Suprapubic skin (tissue), 4 donors: ENCODE measurements at regions not wholly inside any gene's neighbourhood (a gene's known extent, or its start where the extent isn't known, plus 50 kb on each side); places are given as distances from the start of the nearest gene placed in this dataset.

Experiments
- DNase-seq, 2 donors: peaks; one replicate each; pipeline ENCODE4 v3.0.0-alpha.2; 2019; ENCODE audit warnings: low spot score in 2 of 2
- H3K27ac ChIP-seq: fragments of 200-600 bp; sonication (generic); one replicate; pipeline ENCODE4 v1.5.1; 2019
- H3K27me3 ChIP-seq: fragments of 200-600 bp; sonication (generic); one replicate; pipeline ENCODE4 v1.5.1; 2019
- H3K36me3 ChIP-seq: fragments of 200-600 bp; sonication (generic); one replicate; pipeline ENCODE4 v1.5.1; 2019
- H3K4me1 ChIP-seq: fragments of 200-600 bp; sonication (generic); one replicate; pipeline ENCODE4 v1.5.1; 2019
- H3K4me3 ChIP-seq: fragments of 200-600 bp; sonication (generic); one replicate; pipeline ENCODE4 v1.5.1; 2019; ENCODE audit warnings: mild to moderate bottlenecking
- H3K9me3 ChIP-seq: fragments of 200-600 bp; sonication (generic); one replicate; pipeline ENCODE4 v1.5.1; 2019
- CTCF ChIP-seq, 2 donors: fragments of 200-600 bp in 1 of 2; fragments of 450-650 bp in 1 of 2; sonication (generic) in 1 of 2; IDR thresholded peaks; one replicate each; pipeline ENCODE4 v1.5.1; 2016 to 2019; ENCODE audit warnings: antibody characterized with exemption in 2 of 2, mild to moderate bottlenecking in 1 of 2, moderate library complexity in 1 of 2
- EP300 ChIP-seq: sonication (generic); formaldehyde crosslinking; IDR thresholded peaks from one replicate; pipeline ENCODE4 v1.6.1; 2017; ENCODE audit warnings: antibody characterized with exemption
- POLR2A ChIP-seq, 2 donors: fragments of 450-650 bp; IDR thresholded peaks; one replicate each; pipeline ENCODE4 v1.6.1; 2017; ENCODE audit warnings: antibody characterized with exemption in 2 of 2, mild to moderate bottlenecking in 2 of 2, moderate library complexity in 2 of 2
- POLR2AphosphoS5 ChIP-seq, 3 donors: sonication (generic); formaldehyde crosslinking; IDR thresholded peaks; one replicate each; pipeline ENCODE4 v1.6.1; 2017; ENCODE audit warnings: antibody characterized with exemption in 3 of 3
- WGBS: methylation state at CpG from one replicate; pipeline ENCODE4 v1.1.5; 2018; 5-methylcytosine and 5-hydroxymethylcytosine counted together

GRCh38 chr6:87899499-87900147, 148.0 kb upstream of the SPACA1 start:
- Histone ChIP-seq H3K4me1 (no peaks in the 10 kb centered on the region), H3K36me3 (no peaks in the 10 kb centered on the region), H3K27me3 (no peaks in the 10 kb centered on the region), H3K27ac (no peak overlapping the region), H3K4me3 (no peak overlapping the region), H3K9me3 (no peaks in the 10 kb centered on the region)
- DNase-seq, result no peak
- no peak for TF ChIP-seq CTCF (IDR thresholded peaks at IDR 0.05)
- no peak for TF ChIP-seq EP300
- no peak for TF ChIP-seq POLR2AphosphoS5 (IDR thresholded peaks at IDR 0.05)
- TF ChIP-seq POLR2A (IDR thresholded peaks at IDR 0.05), result no peak
- WGBS, result 93% methylated on average over 5 of the region's 5 CpGs

DNA sequence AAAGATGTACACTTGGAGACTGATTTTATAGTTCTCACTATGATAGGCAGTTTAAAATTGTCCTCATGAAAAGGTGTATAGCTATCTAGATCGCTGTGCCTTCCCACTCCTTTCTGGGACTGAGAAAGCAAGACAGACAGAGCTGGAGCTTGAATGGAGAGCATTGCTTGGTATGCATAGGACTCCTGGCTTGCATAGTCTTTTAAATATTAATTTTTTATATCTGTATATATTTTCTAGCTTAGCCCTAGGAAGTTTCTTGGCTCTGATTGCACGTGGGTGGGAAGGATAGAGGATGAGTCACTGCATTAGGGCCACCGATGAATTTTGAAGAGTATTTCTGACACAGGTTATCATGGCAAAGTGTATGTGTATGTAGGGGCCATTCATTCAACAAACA, 150.0 kb upstream of the SPACA1 start:
- H3K36me3 ChIP-seq, result no peaks in the 10 kb centered on the region
- no peak for DNase-seq
- H3K4me3 ChIP-seq, result no peak overlapping the region
- no peaks in the 10 kb centered on the region for H3K4me1 ChIP-seq
- no peaks in the 10 kb centered on the region for H3K9me3 ChIP-seq
- H3K27me3 ChIP-seq, result peaks cover 1% of the 10 kb centered on the region
- H3K27ac ChIP-seq, result no peak overlapping the region
- no peak for TF ChIP-seq POLR2AphosphoS5 (IDR thresholded peaks at IDR 0.05)
- no peak for TF ChIP-seq CTCF (IDR thresholded peaks at IDR 0.05)
- TF ChIP-seq POLR2A (IDR thresholded peaks at IDR 0.05), result no peak
- no peak for TF ChIP-seq EP300
- WGBS, result 42% methylated on average over 3 of the region's 3 CpGs

DNA sequence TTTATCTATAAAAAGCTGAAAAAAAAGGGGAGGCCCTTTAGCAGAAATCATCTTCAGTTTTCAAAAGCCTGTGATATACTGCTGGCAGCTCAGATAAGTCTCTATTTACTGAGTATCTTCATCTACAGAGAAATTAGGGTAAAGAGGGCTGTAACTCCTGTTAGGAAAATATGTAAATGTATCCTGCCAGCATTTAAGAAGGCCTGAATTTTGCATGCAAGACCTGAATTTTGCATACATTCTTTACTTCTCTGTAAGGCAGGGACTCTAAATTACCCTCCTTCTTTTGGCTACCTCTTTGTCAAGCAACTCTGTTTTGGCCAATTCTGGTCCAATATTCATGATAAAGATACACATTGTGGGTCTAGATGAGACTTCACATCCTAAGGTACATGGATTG, 150.6 kb upstream of the SPACA1 start:
- no peaks in the 10 kb centered on the region for H3K36me3 ChIP-seq
- TF ChIP-seq POLR2A (IDR thresholded peaks at IDR 0.05), result no peak
- no peak for TF ChIP-seq EP300
- TF ChIP-seq POLR2AphosphoS5 (IDR thresholded peaks at IDR 0.05), result no peak
- TF ChIP-seq CTCF (IDR thresholded peaks at IDR 0.05), result no peak
- DNase-seq, result no peak
- H3K4me3 ChIP-seq, result no peak overlapping the region
- H3K27me3 ChIP-seq, result peaks cover 2% of the 10 kb centered on the region
- no peak overlapping the region for H3K27ac ChIP-seq
- no peaks in the 10 kb centered on the region for H3K9me3 ChIP-seq
- no peaks in the 10 kb centered on the region for H3K4me1 ChIP-seq

DNA sequence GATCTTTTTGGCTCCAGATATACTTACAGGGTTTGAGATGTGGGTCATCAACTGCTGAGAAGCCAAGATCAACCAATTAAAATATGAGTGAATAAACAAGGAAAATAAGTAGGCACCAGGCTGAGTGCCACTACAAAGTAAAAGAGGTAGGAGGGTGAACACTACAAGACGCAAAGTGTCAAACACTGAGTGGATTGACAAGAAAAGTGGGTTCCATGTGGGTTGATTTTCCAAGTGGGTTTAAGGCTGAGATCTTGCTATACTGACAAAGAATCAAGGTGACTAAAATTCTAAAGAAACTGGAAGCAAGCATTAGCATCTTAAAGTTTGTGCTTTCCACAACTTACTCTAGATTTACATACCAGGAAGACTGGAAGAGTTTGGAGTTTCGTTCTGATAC, 160.4 kb upstream of the SPACA1 start:
- Histone ChIP-seq H3K36me3 (no peaks in the 10 kb centered on the region), H3K27me3 (no peaks in the 10 kb centered on the region), H3K4me3 (no peak overlapping the region), H3K4me1 (no peaks in the 10 kb centered on the region), H3K9me3 (no peaks in the 10 kb centered on the region), H3K27ac (no peak overlapping the region)
- DNase-seq, result no peak
- TF ChIP-seq EP300 (no peak), POLR2AphosphoS5 (IDR thresholded peaks at IDR 0.05) (no peak), POLR2A (IDR thresholded peaks at IDR 0.05) (no peak), CTCF (IDR thresholded peaks at IDR 0.05) (no peak)
- whole genome bisulfite sequencing, result 89% methylated on average over 2 of the region's 2 CpGs

DNA sequence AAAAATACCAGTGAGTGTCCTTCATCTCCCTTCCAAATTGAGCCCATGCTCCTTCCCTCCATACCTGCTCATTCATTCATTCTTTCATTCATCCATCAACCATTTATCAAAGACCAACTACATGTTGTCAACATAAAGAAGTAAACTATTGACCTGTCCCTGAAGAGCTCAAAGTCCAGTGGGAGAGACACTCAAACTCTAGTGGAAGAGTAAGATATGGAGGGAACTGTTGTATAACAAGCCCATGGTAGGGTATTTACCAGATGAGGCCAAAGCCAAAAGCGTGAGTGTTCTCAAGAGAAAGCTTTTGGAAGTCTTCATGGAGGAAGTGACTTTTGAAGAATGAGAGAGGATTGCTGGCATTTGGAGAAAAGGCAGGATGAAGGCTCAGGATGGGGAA, 163.4 kb upstream of the SPACA1 start:
- H3K27me3 ChIP-seq, result no peaks in the 10 kb centered on the region
- DNase-seq, result no peak
- H3K4me1 ChIP-seq, result no peaks in the 10 kb centered on the region
- H3K27ac ChIP-seq, result no peak overlapping the region
- no peak for TF ChIP-seq POLR2AphosphoS5 (IDR thresholded peaks at IDR 0.05)
- no peak for TF ChIP-seq POLR2A (IDR thresholded peaks at IDR 0.05)
- WGBS, result 85% methylated on average over 1 of the region's 1 CpG
- H3K36me3 ChIP-seq, result no peaks in the 10 kb centered on the region
- H3K9me3 ChIP-seq, result no peaks in the 10 kb centered on the region
- H3K4me3 ChIP-seq, result no peak overlapping the region

DNA sequence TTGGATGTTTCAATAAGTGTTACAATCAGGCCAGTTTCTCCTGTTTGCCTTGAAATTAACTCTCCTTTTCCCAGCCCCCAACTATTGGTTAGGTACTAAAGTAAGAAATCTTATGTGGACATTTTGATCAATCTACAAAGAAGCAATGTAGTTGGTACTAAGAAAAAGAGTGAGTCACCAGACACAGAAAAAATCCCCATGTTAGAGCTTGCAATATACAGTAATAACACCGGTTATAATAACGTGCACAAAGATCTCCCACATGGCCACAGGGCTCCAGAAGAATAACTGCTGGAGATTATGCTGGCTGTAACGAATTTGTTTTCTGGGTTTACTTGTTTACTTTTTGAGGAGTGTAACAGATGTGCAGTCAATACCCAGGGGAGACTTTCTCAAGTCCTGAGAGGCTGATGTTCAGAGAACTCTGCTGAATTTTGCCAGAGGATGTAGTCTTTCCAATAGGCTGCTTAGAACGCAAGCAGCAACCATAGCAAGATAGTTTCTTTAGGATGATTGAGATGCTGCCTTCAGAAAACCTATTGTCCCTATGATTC, 166.2 kb upstream of the SPACA1 start:
- 38% methylated on average over 4 of the region's 4 CpGs for WGBS
- no peak for TF ChIP-seq POLR2A (IDR thresholded peaks at IDR 0.05)
- no peak for TF ChIP-seq CTCF (IDR thresholded peaks at IDR 0.05)
- TF ChIP-seq POLR2AphosphoS5 (IDR thresholded peaks at IDR 0.05), result no peak
- no peak for TF ChIP-seq EP300
- H3K27me3 ChIP-seq, result no peaks in the 10 kb centered on the region
- no peaks in the 10 kb centered on the region for H3K36me3 ChIP-seq
- H3K27ac ChIP-seq, result no peak overlapping the region
- DNase-seq, result no peak
- no peaks in the 10 kb centered on the region for H3K4me1 ChIP-seq
- H3K4me3 ChIP-seq, result no peak overlapping the region
- H3K9me3 ChIP-seq, result no peaks in the 10 kb centered on the region
